ENCODE measurements at regions not wholly inside any gene's neighbourhood (a gene's known extent, or its start where the extent isn't known, plus 50 kb on each side); places are given as distances from the start of the nearest gene placed in this dataset.

DNA sequence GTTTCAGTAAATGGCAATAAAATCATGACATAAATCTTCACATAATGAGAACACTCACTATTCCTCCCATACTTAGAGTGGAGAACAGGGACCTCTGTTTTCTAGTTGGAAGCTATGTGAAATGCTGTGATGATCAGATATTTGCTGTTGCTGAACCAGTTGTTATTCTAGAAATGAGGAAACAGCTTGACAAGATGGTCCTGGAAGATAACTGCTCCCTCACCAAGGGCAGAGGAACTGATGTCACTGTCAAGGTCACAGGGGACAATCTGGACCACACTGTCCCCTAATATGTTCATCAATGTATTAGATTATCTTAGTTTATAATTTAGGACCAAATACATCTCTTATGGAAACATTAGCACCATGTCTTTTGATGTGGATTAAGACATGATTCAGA is 1173.3 kb downstream of the PCDH17 start:
- DNase-seq (ENCODE audit: low read depth): no peak

DNA sequence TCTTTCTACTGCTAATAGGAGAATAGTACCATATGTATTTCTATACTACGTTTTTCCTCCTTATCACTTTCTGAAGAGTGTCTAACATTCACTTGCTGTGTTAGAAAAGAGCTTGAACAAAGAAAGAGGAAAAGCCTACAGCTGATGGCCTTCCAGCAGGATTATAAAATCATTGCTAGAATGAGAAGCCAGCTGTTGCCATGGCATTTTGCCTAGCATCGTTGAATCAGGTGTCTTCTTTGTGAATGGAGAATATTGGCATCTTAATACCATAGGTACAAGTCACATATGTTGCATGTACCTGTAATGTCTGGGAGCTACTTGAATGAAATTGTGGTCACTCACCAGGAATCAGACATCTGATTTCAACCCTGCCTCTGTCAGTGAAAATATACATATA is 1174.9 kb downstream of the PCDH17 start:
- no peak for DNase-seq (ENCODE audit: low read depth)

DNA sequence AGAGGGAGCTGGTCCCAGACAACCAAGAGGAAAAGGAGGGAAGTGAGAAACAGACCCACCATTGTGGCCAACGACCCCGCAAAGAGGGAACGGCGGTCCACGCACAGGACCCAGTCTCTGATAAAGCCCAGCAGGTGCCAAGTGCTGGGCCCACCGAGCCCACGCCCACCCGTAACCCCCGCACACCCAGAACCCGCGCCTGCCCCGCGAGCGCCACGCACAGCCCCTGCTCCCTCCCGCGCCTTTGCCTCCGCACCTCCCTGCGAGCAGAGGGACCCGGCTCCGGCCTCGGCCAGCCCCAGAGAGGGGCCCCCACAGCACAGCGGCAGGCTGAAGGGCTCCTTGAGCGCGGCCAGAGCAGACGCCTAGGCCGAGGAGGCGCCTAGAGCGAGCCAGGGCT is 1192.2 kb downstream of the PCDH17 start:
- no peak for DNase-seq (ENCODE audit: low read depth)

DNA sequence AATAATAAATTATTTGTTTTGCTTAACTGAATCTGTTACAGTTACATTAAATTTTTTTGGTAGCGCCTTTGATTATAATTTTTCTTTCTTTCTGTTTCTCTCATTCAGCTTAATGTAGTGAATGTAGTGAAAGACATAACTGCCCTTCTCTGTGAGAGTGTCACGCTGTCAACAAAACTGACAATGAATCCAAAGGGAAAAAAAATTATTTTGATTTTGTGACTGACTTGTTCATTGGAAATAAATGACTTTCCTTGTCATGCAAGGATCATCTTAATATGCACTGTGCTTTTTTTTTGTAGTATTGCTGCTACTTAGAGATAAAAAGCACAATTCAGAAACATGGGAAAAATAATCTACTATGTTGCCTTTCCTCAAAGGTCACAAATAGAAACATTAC is 1196.4 kb downstream of the PCDH17 start:
- no peak for DNase-seq (ENCODE audit: low read depth)

DNA sequence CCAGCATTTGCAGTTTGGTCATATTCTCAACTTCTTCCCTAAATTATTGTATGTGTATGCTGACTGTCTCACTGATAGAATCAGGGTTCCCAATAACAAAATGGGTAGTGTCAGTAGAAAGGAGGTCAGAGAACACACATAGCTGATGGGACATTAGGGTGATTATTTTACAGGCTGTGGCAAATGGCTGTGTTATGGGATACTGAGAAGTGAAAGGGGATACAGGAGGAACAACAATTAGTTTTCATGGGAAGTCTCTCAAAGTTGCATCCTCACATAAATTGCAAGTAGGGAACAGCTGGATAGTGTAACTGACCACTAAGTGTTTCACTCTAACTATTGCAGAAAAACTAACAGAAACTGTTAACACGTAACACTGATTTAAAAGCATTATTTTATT is 1199.3 kb downstream of the PCDH17 start:
- no peak for DNase-seq (ENCODE audit: low read depth)

DNA sequence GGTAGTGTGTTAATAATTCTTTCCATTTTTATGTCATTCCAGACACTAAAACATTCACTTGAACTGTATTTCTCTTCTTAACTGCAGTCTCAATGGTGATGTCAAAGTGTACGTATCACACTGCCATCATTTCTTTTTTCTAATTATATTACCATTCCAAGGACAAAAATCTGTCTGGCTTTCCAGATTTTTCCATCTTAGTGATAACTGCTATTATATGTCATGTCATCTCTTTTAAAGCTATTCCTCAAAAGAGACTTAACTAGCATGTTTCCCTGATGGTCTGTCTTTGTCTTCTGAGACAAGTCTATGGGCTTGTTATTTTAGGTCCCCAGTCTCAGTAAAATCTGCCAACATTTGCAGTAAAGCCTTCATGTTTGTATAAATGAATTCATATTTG is 1207.1 kb downstream of the PCDH17 start:
- DNase-seq (ENCODE audit: low read depth): no peak

DNA sequence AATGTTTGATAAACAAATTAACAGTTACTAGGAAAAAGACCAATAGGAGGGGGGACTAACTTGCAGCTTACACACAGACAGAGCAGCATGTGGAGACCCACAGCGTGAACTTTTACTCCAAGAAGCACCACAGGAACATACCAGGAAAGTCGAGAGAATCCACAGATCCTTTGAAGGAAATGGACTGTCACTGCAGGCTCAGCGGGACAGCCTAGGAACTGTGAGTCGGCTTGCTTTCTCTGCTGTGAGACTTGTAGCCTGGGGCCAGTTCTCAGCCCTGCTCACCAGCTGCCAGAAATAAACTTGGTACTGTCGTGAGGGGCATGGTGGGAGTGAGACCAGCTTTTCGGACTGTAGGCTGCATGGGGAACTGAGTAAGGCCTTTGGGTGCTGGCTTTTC is 1211.5 kb downstream of the PCDH17 start:
- DNase-seq (ENCODE audit: low read depth): no peak

DNA sequence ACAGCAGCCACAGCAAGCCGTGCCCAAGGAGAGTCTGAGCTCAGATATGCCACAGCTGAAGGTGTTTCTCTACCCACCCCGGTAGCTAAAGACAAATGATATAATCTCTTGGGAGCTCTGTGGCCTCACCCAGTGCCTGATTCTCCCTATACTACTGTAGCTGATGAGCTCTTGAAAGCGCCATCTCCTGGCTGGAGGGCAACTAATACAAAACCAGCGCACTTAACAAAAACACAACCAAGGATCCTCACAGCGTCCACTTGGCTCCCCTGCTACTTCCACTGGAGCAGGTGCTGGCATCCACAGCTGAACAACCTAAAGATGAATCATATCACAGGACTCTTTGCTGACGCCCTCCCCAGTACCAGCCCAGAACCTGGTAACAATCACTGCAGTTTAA is 1212.0 kb downstream of the PCDH17 start:
- DNase-seq (ENCODE audit: low read depth): no peak

DNA sequence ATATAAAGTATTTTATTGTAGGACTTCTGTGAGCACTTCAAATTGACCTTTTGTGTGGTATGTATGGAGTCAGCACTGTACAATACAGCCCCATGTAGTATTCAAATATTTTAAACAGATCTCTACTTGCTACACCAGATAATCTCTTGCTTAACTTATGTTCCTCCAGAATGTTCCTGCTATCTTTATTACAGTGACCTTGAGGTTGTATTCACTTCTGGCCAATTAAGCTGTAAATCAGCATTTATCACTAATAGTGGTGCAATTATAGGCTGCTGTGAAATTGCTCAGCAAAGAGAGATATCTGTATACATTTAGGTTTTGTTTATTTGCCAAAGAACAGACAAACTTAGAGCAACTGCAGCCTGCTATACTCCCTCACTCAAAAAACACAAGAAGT is 1218.6 kb downstream of the PCDH17 start:
- no peak for DNase-seq (ENCODE audit: low read depth)

DNA sequence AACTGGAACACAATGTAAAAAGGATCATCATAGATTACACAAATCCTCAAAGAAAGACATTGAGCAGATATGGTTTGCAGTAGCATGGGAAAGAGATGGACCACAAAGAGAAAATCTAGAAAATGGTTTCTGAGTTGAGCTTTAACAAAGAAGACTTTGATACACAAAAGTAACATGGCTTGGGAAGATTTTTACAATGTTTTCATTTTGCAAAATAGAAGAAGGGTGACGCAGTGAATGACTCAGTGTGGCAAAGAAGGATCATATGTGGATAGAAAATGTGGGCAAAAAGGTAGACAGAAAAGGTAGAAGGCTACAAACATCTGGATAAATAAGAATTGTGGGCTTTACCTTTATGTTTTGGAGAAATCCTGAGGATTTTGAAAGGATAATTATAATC is 1220.5 kb downstream of the PCDH17 start:
- no peak for DNase-seq (ENCODE audit: low read depth)

DNA sequence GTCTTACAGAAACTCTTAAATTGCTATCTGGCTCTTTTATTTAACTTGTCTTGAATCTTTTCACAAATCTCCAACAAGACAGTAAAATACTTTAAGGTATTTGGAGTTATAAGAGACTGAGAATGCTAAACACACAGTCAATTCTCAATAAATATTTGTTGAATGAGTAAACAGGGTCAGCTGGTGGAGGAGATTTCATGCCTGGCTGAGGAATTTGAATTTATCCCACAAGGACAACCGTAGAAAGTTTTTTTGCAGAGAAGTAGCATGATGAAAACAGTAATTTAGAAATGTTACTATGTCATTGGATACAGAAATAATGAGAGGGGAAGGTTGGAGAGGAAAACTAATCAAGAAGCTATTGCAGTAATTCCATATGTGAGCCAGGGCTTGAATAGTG is 1223.7 kb downstream of the PCDH17 start:
- no peak for DNase-seq (ENCODE audit: low read depth)

DNA sequence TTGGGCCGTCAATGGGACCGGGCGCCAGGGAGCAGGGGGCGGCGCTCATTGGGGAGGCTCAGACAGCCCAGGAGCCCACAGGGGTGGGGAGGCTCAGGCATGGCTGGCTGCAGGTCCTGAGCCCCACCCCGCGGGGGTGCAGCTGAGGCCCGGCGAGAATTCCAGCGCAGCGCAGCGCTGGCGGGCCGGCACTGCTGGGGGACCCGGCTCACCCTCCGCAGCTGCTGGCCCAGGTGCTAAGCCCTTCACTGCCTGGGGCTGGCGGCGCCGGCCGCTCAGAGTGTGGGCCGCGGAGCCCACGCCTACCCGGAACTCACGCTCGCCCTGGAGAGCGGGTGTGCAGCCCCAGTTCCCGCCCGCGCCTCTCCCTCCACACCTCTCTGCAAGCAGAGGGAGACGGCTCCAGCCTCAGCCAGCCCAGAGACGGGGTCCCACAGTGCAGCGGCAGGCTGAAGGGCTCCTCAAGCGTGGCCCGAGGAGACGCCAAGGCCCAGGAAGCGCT is 1227.4 kb downstream of the PCDH17 start:
- no peak for DNase-seq (ENCODE audit: low read depth)

DNA sequence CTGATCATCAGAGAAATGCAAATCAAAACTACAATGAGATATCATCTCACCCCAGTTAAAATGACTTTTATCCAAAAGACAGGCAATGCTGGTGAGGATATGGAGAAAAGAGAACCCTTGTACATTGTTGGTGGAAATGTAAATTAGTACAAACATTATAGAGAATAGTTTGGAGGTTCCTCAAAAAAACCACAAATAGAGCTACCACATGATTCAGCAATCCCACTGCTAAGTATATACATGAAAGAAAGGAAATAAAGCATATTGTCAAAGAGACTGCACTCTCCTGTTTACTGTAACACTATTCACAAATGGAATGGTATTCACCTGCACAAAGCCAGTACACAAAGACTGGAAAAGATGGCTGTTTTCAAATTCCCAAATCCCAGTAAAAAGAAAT is 1233.7 kb downstream of the PCDH17 start:
- DNase-seq (ENCODE audit: low read depth): no peak

DNA sequence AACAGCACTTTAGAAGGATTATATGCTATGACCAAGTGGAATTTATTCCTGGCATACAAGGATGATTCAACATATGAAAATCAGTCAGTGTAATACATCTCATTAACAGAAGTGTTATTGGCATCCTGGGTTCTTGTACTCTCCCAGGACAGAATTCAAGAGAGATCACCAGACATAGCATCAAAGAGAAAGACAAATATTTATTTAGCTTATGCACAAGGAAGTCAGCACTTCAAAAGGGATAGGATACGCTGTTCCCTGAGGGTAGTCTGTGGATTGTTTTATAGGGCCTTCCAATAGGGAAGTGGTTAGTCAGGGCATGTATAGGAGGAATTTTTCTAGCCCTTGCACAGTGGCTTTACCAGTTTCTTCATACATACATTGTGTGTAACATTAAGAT is 1238.0 kb downstream of the PCDH17 start:
- no peak for DNase-seq (ENCODE audit: low read depth)

DNA sequence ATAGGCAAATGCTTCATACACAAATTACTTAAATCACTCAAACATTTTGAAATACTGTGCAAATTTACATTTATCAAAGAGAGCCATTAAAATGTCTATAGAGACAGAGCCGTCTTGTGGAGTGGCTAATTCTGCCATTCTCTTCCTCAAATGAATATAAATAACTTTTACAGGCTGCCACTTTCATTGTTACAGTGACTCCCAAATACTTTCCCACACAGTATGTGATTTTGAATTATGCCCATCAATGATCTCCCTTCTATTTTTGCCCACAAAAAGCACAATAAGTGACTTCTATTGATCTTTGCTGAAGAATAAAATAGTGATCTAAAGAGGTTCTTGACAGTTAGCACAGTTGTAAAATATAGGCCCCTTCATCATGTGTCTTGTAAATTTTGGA is 1244.9 kb downstream of the PCDH17 start:
- DNase-seq (ENCODE audit: low read depth): no peak

DNA sequence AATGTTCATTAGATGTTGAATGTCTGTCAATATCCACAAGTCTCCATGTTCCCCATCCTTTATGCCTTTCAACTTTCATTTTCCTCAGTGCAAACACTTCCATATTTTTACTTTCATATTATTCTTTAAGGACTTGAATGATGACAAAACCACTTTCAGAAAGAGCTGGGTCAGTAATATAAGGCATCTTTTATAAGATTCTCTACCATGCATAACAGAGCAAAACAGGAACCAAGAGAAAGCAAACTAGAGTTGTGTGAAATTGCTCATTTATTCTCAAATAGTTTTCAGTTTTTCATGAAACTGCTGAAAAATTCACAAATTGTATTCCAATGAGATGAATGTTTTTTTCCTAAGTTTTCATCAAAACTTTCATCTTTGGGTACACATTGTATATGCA is 1247.6 kb downstream of the PCDH17 start:
- no peak for DNase-seq (ENCODE audit: low read depth)

DNA sequence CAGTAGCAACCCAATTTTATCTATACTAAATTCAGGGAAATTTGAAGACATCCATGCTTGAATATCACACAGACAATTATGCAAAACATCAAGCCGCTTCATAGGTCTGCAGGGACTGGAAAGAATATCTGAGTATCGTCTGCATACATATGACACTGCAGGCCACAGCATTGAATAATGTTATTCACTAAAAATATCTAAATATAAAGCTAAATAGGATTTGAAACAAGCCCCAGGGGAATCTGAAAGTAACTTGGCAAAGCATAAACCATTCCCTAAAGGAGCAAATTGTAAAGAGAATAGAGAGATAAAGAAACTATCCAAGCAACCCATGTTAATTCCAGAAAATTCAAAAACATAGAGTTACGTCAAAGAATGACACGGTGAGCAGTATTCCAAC is 1251.0 kb downstream of the PCDH17 start:
- no peak for DNase-seq (ENCODE audit: low read depth)

DNA sequence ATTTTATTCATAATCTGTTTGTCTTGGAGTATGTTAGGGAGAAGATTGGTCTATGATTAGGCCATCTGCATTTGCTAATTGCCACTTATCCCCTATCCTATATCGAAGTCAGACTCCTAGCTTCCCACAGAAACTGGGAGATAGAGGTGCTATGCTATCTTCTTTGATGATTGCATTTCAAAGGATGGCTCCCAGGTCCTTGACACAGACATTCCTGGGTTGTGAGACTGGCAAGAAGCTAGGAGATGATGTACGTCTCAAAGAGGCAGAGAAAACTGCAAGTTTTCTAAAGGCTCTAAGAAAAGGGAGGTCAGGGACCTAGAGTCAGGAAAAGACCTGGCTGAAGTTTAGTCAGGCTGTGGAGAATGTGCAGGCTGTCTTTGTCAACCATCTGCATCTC is 1251.9 kb downstream of the PCDH17 start:
- DNase-seq (ENCODE audit: low read depth): no peak

DNA sequence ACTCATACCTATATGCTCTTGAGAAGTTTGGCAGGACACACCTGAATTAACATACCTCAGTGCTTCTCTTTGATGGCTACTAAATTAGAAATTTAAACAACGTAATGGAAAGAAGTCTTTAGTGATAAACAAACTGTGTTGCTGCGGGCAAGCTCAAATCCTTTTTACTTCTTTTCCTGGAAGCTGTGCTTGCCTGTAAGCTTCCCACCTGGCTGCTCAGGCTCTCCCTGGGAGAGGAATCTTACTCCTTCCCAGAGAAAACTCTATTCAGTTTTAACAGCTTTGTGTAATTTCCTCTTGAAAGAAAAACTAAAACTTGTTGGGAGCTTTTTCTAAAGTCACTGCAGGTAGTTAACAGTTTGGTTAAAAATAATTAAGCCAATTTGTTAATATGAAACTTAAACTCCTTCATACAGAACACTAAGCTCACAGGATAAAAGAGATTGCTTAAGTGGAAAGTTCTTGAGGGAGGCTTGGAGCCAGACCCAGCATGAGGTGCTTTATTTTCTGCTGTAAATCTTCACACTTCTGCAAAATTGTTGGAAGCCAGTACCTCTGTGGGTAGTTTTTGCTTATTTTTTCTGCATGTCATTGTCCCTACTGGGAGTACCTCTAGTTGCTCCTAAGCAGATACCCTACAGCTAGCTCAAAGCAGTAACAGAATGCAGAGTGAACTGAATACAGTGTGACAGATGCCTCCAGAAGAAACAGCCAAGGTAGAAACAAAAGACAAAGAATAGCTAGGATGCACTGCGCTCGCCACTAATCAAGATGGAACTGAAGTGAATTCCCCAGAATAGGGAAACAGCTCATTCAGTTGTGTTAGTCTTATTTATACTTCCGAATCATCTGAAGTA is 1253.0 kb downstream of the PCDH17 start:
- DNase-seq (ENCODE audit: low read depth): no peak

DNA sequence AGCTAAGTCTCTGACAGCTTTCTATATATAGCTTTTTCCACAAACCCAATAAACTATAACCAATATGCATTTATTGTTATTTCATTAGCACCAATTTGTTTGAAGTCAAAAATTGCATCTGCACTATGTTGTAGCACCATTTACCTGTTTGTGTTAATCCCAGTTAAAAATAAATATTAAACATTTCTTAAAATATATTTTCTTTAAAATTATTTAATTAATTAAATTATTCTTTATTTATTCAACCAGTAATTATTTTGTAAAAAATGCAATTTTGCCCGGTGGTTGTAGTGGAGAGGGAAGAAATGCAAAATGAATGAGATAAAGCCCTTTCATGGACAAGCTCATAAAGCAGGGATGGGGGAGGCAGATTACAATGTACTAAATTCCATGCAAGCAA is 1257.9 kb downstream of the PCDH17 start:
- no peak for DNase-seq (ENCODE audit: low read depth)

DNA sequence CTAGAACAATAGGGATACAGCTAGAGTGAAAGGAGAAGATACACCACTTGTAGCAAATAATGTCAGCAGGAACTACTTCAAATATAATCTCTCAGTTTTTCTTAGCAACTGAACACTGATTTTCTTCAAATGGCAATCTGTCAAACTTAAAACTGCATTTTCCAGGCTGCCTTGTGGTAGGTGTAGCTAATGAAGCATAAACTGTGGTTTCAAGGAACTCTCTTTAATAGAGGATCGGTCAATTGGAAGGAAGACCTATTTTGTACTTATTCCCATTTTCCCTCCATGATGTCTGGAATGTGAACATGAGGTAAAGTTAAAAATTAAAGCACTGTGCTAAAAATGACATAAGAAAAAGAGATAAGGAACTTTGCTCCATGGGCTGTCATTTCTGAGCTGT is 1261.9 kb downstream of the PCDH17 start:
- DNase-seq (ENCODE audit: low read depth): no peak

DNA sequence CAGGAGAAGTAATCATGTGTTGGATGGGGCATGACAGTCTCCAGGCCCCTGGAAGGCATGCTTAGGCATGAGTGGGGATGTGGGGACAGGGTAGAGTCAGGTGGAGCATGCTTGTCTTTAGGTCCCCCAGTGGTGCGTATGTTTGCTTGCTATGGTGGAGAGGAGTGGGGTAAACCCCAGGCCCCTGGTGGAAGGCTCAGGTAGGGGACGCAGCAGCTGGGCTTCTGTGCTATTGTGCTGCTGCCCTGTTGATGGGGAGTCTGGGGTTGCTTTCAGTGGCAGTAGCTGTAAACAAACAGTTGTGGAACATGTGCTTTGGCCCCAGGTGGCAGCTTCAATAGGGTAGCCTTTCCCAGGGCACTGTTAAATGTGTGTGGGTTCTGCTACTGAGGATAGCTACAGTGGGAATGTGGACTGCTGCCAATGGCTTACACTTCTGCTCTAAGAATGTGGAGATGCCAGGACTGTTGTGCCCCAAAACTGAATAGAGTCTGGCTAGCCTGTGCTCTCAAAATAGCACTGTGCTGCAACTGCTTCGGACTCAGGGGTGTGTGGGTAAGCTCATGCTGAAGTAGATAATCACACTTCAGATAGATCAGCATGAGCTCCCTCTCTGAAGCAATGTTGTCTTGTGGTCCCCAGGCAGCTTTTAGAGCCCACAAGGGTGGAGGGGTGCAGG is 1257.3 kb downstream of the DIAPH3 start:
- DNase-seq (ENCODE audit: low read depth): no peak

DNA sequence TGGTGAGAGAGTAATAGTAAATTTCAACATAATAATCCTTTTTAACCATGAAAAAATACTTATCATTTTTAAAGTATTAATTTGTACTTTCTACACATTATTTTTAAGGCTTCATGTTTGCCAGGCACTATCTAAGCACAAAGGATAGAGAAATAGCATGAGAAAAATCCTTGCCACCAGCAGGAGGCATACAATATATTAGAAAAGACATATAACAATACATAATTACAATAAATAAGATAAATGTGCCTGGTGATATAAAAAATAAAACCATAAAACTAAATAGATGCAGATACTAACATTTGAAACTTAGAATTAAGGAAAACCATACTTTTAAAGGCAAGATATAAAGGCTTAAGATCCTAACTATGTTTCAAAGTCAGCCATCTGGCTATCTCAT is 1256.4 kb downstream of the DIAPH3 start:
- DNase-seq (ENCODE audit: low read depth): no peak

Measured in stimulated activated CD8-positive, alpha-beta memory T cell treated with anti-CD3 and anti-CD28 coated beads, Interleukin-12 subunit alpha, Interleukin-12 subunit beta, amount 100 ng/mL, for 1 hour (primary cell).